Osteocyte (in vitro differentiated cells): ENCODE measurements at regions not wholly inside any gene's neighbourhood (a gene's known extent, or its start where the extent isn't known, plus 50 kb on each side); places are given as distances from the start of the nearest gene placed in this dataset.

ENCODE experiments used
- DNase-seq: peaks from one replicate; pipeline ENCODE4 v3.0.0; 2021; ENCODE audit warnings: mixed read lengths; ENCODE audit not compliant: unreplicated experiment; ENCODE audit errors: extremely low spot score
- H3K27ac Mint-ChIP-seq: one replicate; pipeline ENCODE4 v1.8.0; 2021; ENCODE audit warnings: mild to moderate bottlenecking, mixed read lengths; ENCODE audit not compliant: unreplicated experiment
- H3K27me3 Mint-ChIP-seq: one replicate; pipeline ENCODE4 v1.8.0; 2021; ENCODE audit warnings: mixed read lengths; ENCODE audit not compliant: unreplicated experiment
- H3K36me3 Mint-ChIP-seq: one replicate; pipeline ENCODE4 v1.8.0; 2021; ENCODE audit warnings: mixed read lengths; ENCODE audit not compliant: unreplicated experiment
- H3K4me1 Mint-ChIP-seq: one replicate; pipeline ENCODE4 v1.8.0; 2021; ENCODE audit warnings: mixed read lengths; ENCODE audit not compliant: unreplicated experiment
- H3K4me3 Mint-ChIP-seq: one replicate; pipeline ENCODE4 v1.8.0; 2021; ENCODE audit warnings: mild to moderate bottlenecking, moderate library complexity, mixed read lengths; ENCODE audit not compliant: unreplicated experiment
- H3K9me3 Mint-ChIP-seq: one replicate; pipeline ENCODE4 v1.8.0; 2021; ENCODE audit warnings: mixed read lengths; ENCODE audit not compliant: unreplicated experiment
- TF ChIP-seq, protein P1 (sequence below): fragments of 200-600 bp; sonication (generic); IDR thresholded peaks from 2 replicates; pipeline ENCODE4 v1.5.0; 2021; ENCODE audit warnings: antibody characterized with exemption, mild to moderate bottlenecking, moderate library complexity

DNA sequence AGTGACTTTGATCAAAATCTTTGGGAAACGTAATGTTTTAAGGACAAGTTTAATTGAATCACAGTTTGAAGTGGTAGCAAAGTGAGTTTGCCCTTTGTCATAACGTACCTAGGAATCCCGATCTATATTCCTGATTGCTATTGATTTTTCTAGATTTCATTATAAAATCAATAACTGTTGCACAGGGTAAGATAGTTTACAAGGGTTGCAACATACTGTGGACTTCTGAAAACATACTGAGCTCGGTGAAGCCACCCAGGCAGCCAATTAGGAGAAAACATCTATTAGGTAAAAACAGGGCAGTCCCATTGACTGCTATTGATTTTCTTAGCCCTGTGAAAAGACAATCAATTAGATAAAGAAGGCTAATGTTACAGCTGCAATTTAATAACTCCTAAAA, 659.9 kb downstream of the ISL1 start:
- DNase-seq, result no peak
- peaks cover 3% of the 10 kb centered on the region for H3K27me3 Mint-ChIP-seq
- no peaks in the 10 kb centered on the region for H3K9me3 Mint-ChIP-seq
- TF ChIP-seq, protein P1, sequence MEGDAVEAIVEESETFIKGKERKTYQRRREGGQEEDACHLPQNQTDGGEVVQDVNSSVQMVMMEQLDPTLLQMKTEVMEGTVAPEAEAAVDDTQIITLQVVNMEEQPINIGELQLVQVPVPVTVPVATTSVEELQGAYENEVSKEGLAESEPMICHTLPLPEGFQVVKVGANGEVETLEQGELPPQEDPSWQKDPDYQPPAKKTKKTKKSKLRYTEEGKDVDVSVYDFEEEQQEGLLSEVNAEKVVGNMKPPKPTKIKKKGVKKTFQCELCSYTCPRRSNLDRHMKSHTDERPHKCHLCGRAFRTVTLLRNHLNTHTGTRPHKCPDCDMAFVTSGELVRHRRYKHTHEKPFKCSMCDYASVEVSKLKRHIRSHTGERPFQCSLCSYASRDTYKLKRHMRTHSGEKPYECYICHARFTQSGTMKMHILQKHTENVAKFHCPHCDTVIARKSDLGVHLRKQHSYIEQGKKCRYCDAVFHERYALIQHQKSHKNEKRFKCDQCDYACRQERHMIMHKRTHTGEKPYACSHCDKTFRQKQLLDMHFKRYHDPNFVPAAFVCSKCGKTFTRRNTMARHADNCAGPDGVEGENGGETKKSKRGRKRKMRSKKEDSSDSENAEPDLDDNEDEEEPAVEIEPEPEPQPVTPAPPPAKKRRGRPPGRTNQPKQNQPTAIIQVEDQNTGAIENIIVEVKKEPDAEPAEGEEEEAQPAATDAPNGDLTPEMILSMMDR, result no peak
- H3K36me3 Mint-ChIP-seq, result no peaks in the 10 kb centered on the region
- H3K4me1 Mint-ChIP-seq, result no peaks in the 10 kb centered on the region
- H3K4me3 Mint-ChIP-seq, result no peak overlapping the region
- H3K27ac Mint-ChIP-seq, result no peak overlapping the region

DNA sequence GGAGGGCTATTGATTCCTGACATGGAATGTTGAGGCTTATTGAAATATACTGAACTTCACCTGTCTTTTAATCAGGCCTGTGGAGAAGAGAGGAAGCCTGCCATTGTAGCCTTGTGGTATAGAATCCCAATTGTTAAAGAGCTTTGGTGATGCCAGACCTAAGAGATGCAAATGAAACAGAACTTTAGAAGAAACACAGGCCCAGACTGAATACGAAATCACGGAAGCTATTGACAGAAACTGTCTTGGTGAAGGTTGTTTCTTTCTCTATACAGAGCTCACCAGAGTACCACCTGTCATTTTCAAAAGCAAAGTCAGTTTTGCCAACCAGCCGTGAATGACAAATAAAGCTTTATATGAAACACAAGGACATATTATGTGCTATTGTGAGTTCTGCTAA, 660.3 kb downstream of the ISL1 start:
- Mint-ChIP-seq H3K36me3 (no peaks in the 10 kb centered on the region), H3K4me3 (no peak overlapping the region), H3K4me1 (no peaks in the 10 kb centered on the region)

DNA sequence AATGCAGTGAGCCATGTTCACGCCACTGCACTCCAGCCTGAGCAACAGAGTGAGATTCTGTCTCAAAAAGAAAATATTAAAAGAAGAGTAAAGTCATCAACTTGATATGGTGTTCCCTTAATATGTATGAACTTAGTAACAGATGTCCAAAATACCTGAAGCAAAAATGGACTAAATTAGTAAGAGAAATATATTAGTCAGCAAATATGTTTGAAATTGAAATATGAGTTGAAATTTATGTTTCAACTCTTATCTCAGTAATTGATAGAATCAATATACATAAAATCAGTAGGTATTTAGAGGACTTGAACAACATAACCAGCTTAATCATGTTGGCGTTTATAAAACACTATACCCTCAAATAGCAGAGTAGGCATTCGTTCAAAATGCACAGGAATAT, 668.5 kb downstream of the ISL1 start:
- peaks cover 6% of the 10 kb centered on the region for H3K27me3 Mint-ChIP-seq
- no peaks in the 10 kb centered on the region for H3K36me3 Mint-ChIP-seq
- TF ChIP-seq, protein P1, result no peak
- H3K4me1 Mint-ChIP-seq, result no peaks in the 10 kb centered on the region
- no peak overlapping the region for H3K4me3 Mint-ChIP-seq
- no peak for DNase-seq
- H3K27ac Mint-ChIP-seq, result no peak overlapping the region
- no peaks in the 10 kb centered on the region for H3K9me3 Mint-ChIP-seq

More for the DNA sequence above, 660.3 kb downstream of the ISL1 start:
- TF ChIP-seq, protein P1, result no peak
- Mint-ChIP-seq H3K27ac (no peak overlapping the region), H3K9me3 (no peaks in the 10 kb centered on the region), H3K27me3 (peaks cover 3% of the 10 kb centered on the region)
- no peak for DNase-seq

DNA sequence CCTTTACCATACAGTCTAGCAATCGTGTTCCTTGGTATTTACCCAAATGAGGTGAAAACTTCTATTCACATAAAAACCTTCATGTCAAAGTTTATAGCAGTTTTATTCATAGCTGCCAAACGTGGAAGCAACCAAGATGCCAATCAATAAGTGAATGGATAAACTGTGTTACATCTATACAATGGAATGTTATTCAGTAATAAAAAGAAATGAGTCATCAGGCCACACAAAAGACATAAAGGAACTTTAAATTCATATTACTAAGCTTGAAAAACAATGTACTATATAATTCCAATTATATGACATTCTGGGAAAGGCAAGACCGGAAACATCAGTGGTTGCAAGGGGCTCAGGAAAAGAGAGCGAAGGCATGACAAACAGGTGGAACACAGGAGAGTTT, 679.9 kb downstream of the ISL1 start:
- H3K27ac Mint-ChIP-seq, result no peak overlapping the region
- no peaks in the 10 kb centered on the region for H3K27me3 Mint-ChIP-seq
- no peaks in the 10 kb centered on the region for H3K36me3 Mint-ChIP-seq
- H3K9me3 Mint-ChIP-seq, result peaks cover 3% of the 10 kb centered on the region
- no peaks in the 10 kb centered on the region for H3K4me1 Mint-ChIP-seq
- DNase-seq, result no peak
- no peak overlapping the region for H3K4me3 Mint-ChIP-seq
- TF ChIP-seq, protein P1, result no peak

DNA sequence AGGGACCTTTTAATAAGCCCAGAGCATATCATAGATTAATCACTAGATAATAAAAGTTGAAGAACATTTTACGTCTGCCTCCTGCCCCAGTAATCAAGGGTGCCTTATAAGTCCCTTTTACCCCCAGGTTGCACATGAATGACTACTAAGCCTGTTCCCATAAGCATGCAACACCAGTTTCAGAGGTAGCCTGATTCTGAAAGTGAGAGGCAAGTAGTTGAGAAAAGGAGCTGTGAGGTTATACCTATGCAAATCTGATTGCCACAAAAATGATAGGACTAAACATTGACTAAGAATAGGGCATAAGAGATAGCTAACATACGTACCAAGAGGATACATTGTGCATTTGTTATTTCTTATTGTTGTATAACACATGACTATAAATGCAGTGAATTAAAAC, 681.9 kb downstream of the ISL1 start:
- DNase-seq, result no peak
- Mint-ChIP-seq H3K27me3 (no peaks in the 10 kb centered on the region), H3K4me3 (no peak overlapping the region), H3K36me3 (no peaks in the 10 kb centered on the region), H3K9me3 (peaks cover 10% of the 10 kb centered on the region), H3K27ac (no peak overlapping the region), H3K4me1 (no peaks in the 10 kb centered on the region)
- TF ChIP-seq, protein P1, result no peak
